ENCODE measurements at regions not wholly inside any gene's neighbourhood (a gene's known extent, or its start where the extent isn't known, plus 50 kb on each side); places are given as distances from the start of the nearest gene placed in this dataset.

- Histone ChIP-seq H3K4me3 (ENCODE audit: low read length) (no peak overlapping the region), H3K36me3 (ENCODE audit: insufficient read depth, low read length) (no peaks in the 10 kb centered on the region), H2AFZ (ENCODE audit: low read depth, low read length) (no peak overlapping the region), H3K9me3 (ENCODE audit: low read length) (no peaks in the 10 kb centered on the region), H3K9ac (ENCODE audit: low read length) (no peak overlapping the region), H3K27ac (ENCODE audit: low read length) (no peak overlapping the region), H3F3A (ENCODE audit: insufficient read depth, low read length, poor library complexity, severe bottlenecking) (no peaks in the 10 kb centered on the region), H3K79me2 (replicated peaks; ENCODE audit: insufficient read depth, low read length) (no peaks in the 10 kb centered on the region), H4K20me1 (ENCODE audit: insufficient read depth) (no peaks in the 10 kb centered on the region), H3K4me2 (ENCODE audit: low read length) (no peak overlapping the region), H3K27me3 (ENCODE audit: insufficient read depth, low read depth, low read length) (no peaks in the 10 kb centered on the region), H3K9me2 (ENCODE audit: insufficient read depth, low read length) (no peaks in the 10 kb centered on the region)
- TF ChIP-seq REST (IDR thresholded peaks at IDR 0.05; ENCODE audit: borderline replicate concordance): no peak
- TF ChIP-seq EZH2 (IDR thresholded peaks at IDR 0.05; ENCODE audit: borderline replicate concordance, insufficient read depth, low read length, poor library complexity, severe bottlenecking): no peak
- TF ChIP-seq RAD21 (conservative IDR thresholded peaks at IDR 0.05): no peak
- no peak for TF ChIP-seq TAF1 (IDR thresholded peaks at IDR 0.05; ENCODE audit: low read depth)
- TF ChIP-seq POLR2AphosphoS5 (IDR thresholded peaks at IDR 0.05): no peak
- TF ChIP-seq MXI1 (conservative IDR thresholded peaks at IDR 0.05; ENCODE audit: poor library complexity, severe bottlenecking): no peak
- TF ChIP-seq SMC3 (conservative IDR thresholded peaks at IDR 0.05; ENCODE audit: poor library complexity): no peak
- no peak for TF ChIP-seq EP300 (conservative IDR thresholded peaks at IDR 0.05; ENCODE audit: poor library complexity, severe bottlenecking)
- TF ChIP-seq CTCF (IDR thresholded peaks at IDR 0.05; ENCODE audit: poor library complexity, severe bottlenecking): no peak
Observed at GRCh38 chr3:34408088-34408487, 609.7 kb downstream of the PDCD6IP start.

GRCh38 chr3:34411596-34411995, 613.2 kb downstream of the PDCD6IP start:
- TF ChIP-seq EZH2 (IDR thresholded peaks at IDR 0.05; ENCODE audit: borderline replicate concordance, insufficient read depth, low read length, poor library complexity, severe bottlenecking): no peak
- TF ChIP-seq MXI1 (conservative IDR thresholded peaks at IDR 0.05; ENCODE audit: poor library complexity, severe bottlenecking): no peak
- TF ChIP-seq EP300 (conservative IDR thresholded peaks at IDR 0.05; ENCODE audit: poor library complexity, severe bottlenecking): no peak
- TF ChIP-seq SMC3 (conservative IDR thresholded peaks at IDR 0.05; ENCODE audit: poor library complexity): no peak
- no peak for TF ChIP-seq POLR2AphosphoS5 (IDR thresholded peaks at IDR 0.05)
- no peak for TF ChIP-seq RAD21 (conservative IDR thresholded peaks at IDR 0.05)
- TF ChIP-seq REST (IDR thresholded peaks at IDR 0.05; ENCODE audit: borderline replicate concordance): no peak
- no peak for TF ChIP-seq TAF1 (IDR thresholded peaks at IDR 0.05; ENCODE audit: low read depth)
- no peak for TF ChIP-seq CTCF (IDR thresholded peaks at IDR 0.05; ENCODE audit: poor library complexity, severe bottlenecking)
- Histone ChIP-seq H3K27ac (ENCODE audit: low read length) (no peak overlapping the region), H3K4me2 (ENCODE audit: low read length) (no peak overlapping the region), H3F3A (ENCODE audit: insufficient read depth, low read length, poor library complexity, severe bottlenecking) (no peaks in the 10 kb centered on the region), H3K4me3 (ENCODE audit: low read length) (no peak overlapping the region), H2AFZ (ENCODE audit: low read depth, low read length) (no peak overlapping the region), H3K79me2 (replicated peaks; ENCODE audit: insufficient read depth, low read length) (no peaks in the 10 kb centered on the region), H3K9me2 (ENCODE audit: insufficient read depth, low read length) (no peaks in the 10 kb centered on the region), H3K36me3 (ENCODE audit: insufficient read depth, low read length) (no peaks in the 10 kb centered on the region), H4K20me1 (ENCODE audit: insufficient read depth) (no peaks in the 10 kb centered on the region), H3K9me3 (ENCODE audit: low read length) (no peaks in the 10 kb centered on the region), H3K9ac (ENCODE audit: low read length) (no peak overlapping the region), H3K27me3 (ENCODE audit: insufficient read depth, low read depth, low read length) (no peaks in the 10 kb centered on the region)

All from neural cell (in vitro differentiated cells).